Heart right ventricle (tissue), 16 donors: ENCODE measurements at regions not wholly inside any gene's neighbourhood (a gene's known extent, or its start where the extent isn't known, plus 50 kb on each side); places are given as distances from the start of the nearest gene placed in this dataset.
A peak's percentile ranks its signal among the peaks of the same experiment; 100 is the strongest.

Experiments
- ATAC-seq, 8 donors: fragments of 200-7000 bp; cut with Tn5 transposase; one replicate each; pipeline ENCODE4 v1.9.1; 2020; ENCODE audit warnings: mild to moderate bottlenecking in 8 of 8, moderate library complexity in 8 of 8, moderate number of reproducible peaks in 1 of 8
- DNase-seq, 2 donors: peaks; one replicate each; pipeline ENCODE4 v3.0.0-alpha.2; 2020
- H3K27ac ChIP-seq, 10 donors: fragments of 200-600 bp; sonication (generic) in 2 of 10; one replicate each; pipeline versions ENCODE4 v1.5.0 to v1.8.0; 2020 to 2022; ENCODE audit warnings: mild to moderate bottlenecking in 3 of 10
- H3K27me3 ChIP-seq, 7 donors: fragments of 200-600 bp; one replicate each; pipeline ENCODE4 v1.8.0; 2021 to 2022; ENCODE audit warnings: mild to moderate bottlenecking in 2 of 7
- H3K36me3 ChIP-seq, 9 donors: fragments of 200-600 bp; sonication (generic) in 1 of 9; one replicate each; pipeline versions ENCODE4 v1.5.0 to v1.8.0; 2020 to 2022; ENCODE audit warnings: mild to moderate bottlenecking in 2 of 9
- H3K4me1 ChIP-seq, 9 donors: fragments of 200-600 bp; sonication (generic) in 1 of 9; one replicate each; pipeline versions ENCODE4 v1.5.0 to v1.8.0; 2020 to 2022; ENCODE audit warnings: mild to moderate bottlenecking in 4 of 9
- H3K4me3 ChIP-seq, 10 donors: fragments of 200-600 bp; sonication (generic) in 2 of 10; one replicate each; pipeline versions ENCODE4 v1.5.0 to v1.8.0; 2020 to 2022; ENCODE audit warnings: mild to moderate bottlenecking in 7 of 10, moderate library complexity in 2 of 10
- H3K9me3 ChIP-seq, 11 donors: fragments of 200-600 bp in 10 of 11; sonication (generic) in 2 of 11; one replicate each; pipeline versions ENCODE4 v1.5.0 to v1.8.0; 2013 to 2022; ENCODE audit warnings: mild to moderate bottlenecking in 2 of 11, control low read depth in 1 of 11, moderate library complexity in 1 of 11
- CTCF ChIP-seq, 9 donors: fragments of 200-600 bp; sonication (generic) in 2 of 9; IDR thresholded peaks; one replicate each; pipeline versions ENCODE4 v1.5.0 to v1.8.0; 2021 to 2022; ENCODE audit warnings: antibody characterized with exemption in 9 of 9, mild to moderate bottlenecking in 5 of 9, moderate library complexity in 1 of 9
- WGBS, 2 donors: extraction: QIAGEN DNeasy Blood & Tissue Kit; methylation state at CpG; one replicate each; pipeline ENCODE4 v1.1.7; 2013; ENCODE audit warnings: inconsistent platforms in 1 of 2; 5-methylcytosine and 5-hydroxymethylcytosine counted together
- intact Hi-C, 10 donors: fragments of 100-400 bp; cut with DNase I; formaldehyde crosslinking; loops; one replicate each; pipeline versions ENCODE4 v1.11.1 to v1.14.2; 2022
- donor health status: Arrhythmogenic right ventricular cardiomyopathy.
- donor health status: ischemic (EF 13 %, LVEDD 7.1; RV severe dilation, severe dysfunction).
- donor health status: healthy with polysubstance abuse.
- donor health status: DM: no; HTN: yes; CAD: no.
- donor health status: DM: no; HTN: no; CAD: no.
- donor health status: ischemic (EF 25% LVEDD 6.9; RV normal size, moderate dysfunction).
- donor health status: ischemic (EF 25% LVEDD 5.7; RV mildly dilated, moderate dysfunction).
- donor health status: healthy.
- donor health status: DM: yes; HTN: yes; CAD: no.
- donor health status: Ischemic cardiomyopathy.
- donor health status: ischemic (EF 35%, LVEDD 5.7; RV mildly dilated, moderate dysfunction).
- donor health status: nonischemic (EF 11% LVEDD 7.7; RV severe dilation, severe dysfunction).
- donor health status: DM: yes; HTN: yes; CAD: no.
- donor health status: PGD.
- donor health status: ischemic (EF 29% LVEDD 5.4; RV normal size, mild dysfunction).
- donor health status: nonischemic (EF 23%, LVEDD 6.1; RV moderate dilation, normal function).

DNA sequence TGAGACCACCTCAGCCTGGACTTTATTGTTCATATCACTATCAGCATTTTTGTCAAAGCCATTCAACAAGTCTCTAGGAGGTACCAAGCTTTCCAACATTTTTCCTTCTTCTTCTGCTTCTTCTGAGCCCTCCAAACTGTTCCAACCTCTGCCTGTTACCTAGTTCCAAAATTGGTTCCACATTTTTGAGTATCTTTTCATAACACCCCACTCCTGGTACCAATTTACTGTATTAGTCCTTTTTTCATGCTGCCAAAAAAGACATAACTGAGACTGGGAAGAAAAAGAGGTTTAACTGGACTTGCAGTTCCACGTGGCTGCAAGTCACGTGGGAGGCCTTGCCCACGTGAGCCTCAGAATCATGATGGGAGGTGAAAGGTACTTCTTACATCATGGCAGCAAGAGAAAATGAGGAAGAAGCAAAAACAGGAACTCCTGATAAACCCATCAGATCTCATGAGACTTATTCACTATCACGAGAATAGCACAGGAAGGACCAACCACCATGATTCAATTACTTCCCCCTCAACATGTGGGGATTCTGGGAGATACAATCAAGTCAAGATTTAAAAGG, 215.1 kb downstream of the PCDH17 start:
- WGBS, 2 donors: 88 to 89% methylated on average over 4 of the region's 4 CpGs
- no peaks in the 10 kb centered on the region for H3K27me3 ChIP-seq
- intact Hi-C loops: no loop called here
- no peaks in the 10 kb centered on the region for H3K4me1 ChIP-seq
- DNase-seq (no peak), ATAC-seq (no peak)
- H3K4me3 ChIP-seq: no peak overlapping the region
- TF ChIP-seq CTCF (IDR thresholded peaks at IDR 0.05): no peak
- H3K9me3 ChIP-seq: peaks cover 0 to 28% (median 9%) of the 10 kb centered on the region in 11 donors
- H3K27ac ChIP-seq: no peak overlapping the region
- no peaks in the 10 kb centered on the region for H3K36me3 ChIP-seq

- Histone ChIP-seq H3K4me3 (no peak overlapping the region), H3K36me3 (no peaks in the 10 kb centered on the region), H3K9me3 (no peaks in the 10 kb centered on the region), H3K27ac (no peak overlapping the region), H3K4me1 (no peaks in the 10 kb centered on the region), H3K27me3 (no peaks in the 10 kb centered on the region)
- peak in 5 of 9 donors; percentile 6 to 49 (median 43) for TF ChIP-seq CTCF (IDR thresholded peaks at IDR 0.05)
- DNase-seq (no peak), ATAC-seq (no peak)
- intact Hi-C loops: loop anchor here in 8 of 10 donors (2.0 to 10.0 kb wide), 4 partner anchors 229 to 233 kb away; no protein-coding TSS in a partner anchor
- 24 to 31% methylated on average over 1 of the region's 1 CpG for WGBS, 2 donors
Measured at GRCh38 chr13:57857945-57858344, 226.4 kb downstream of the PCDH17 start.

GRCh38 chr13:57858376-57858775, 226.8 kb downstream of the PCDH17 start:
- intact Hi-C loops: loop anchor here in 5 of 10 donors (5.0 to 10.0 kb wide), 2 partner anchors 231 to 234 kb away; no protein-coding TSS in a partner anchor
- H3K4me1 ChIP-seq: no peaks in the 10 kb centered on the region

DNA sequence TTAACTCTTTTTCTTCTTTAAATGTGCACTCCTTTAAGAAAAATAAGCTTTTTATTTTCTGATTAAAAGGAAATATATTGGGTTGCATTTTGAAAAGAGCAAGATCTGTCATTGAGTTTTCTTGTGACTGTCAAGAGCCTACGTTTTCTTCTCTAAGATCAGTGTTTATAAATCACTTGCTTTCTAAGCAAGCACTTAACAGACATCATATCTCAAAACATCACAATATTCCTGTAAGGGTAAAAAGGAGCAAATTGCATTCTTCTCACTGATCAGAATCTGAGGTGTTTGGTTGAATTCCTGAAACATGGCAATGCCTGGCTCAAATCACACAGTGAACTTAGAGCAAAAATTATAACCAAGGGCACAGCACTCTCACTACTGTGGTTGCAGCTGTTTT, 231.3 kb downstream of the PCDH17 start:
- no peak overlapping the region for H3K27ac ChIP-seq
- H3K4me1 ChIP-seq: no peaks in the 10 kb centered on the region
- intact Hi-C loops: no loop called here
- H3K36me3 ChIP-seq: no peaks in the 10 kb centered on the region
- DNase-seq (no peak), ATAC-seq (no peak)
- no peak overlapping the region for H3K4me3 ChIP-seq
- WGBS, 2 donors: 79 to 88% methylated on average over 1 of the region's 1 CpG
- no peaks in the 10 kb centered on the region for H3K27me3 ChIP-seq
- H3K9me3 ChIP-seq: peaks cover 0 to 16% (median 0%) of the 10 kb centered on the region in 11 donors
- TF ChIP-seq CTCF (IDR thresholded peaks at IDR 0.05): no peak

More at GRCh38 chr13:57858376-57858775, 226.8 kb downstream of the PCDH17 start:
- DNase-seq: no peak
- no peak overlapping the region for H3K4me3 ChIP-seq
- H3K27ac ChIP-seq: no peak overlapping the region
- no peaks in the 10 kb centered on the region for H3K27me3 ChIP-seq
- no peaks in the 10 kb centered on the region for H3K9me3 ChIP-seq
- no peak for ATAC-seq
- no peak for TF ChIP-seq CTCF (IDR thresholded peaks at IDR 0.05)
- H3K36me3 ChIP-seq: no peaks in the 10 kb centered on the region
